ENCODE measurements at regions not wholly inside any gene's neighbourhood (a gene's known extent, or its start where the extent isn't known, plus 50 kb on each side); places are given as distances from the start of the nearest gene placed in this dataset.
A peak's percentile ranks its signal among the peaks of the same experiment; 100 is the strongest.

GRCh38 chr12:68498736-68499135 lies 112.0 kb upstream of the RAP1B start:
- no peak overlapping the region for H3K4me3 ChIP-seq (ENCODE audit: low read length, poor library complexity, severe bottlenecking)
- TF ChIP-seq CTCF (conservative IDR thresholded peaks at IDR 0.05; ENCODE audit: low read length), result peak; percentile 31
- TF ChIP-seq EZH2phosphoT487 (IDR thresholded peaks at IDR 0.05; ENCODE audit: borderline replicate concordance), result no peak
- no peak overlapping the region for H3K9ac ChIP-seq (ENCODE audit: low read depth, low read length, poor library complexity, severe bottlenecking)
- no peaks in the 10 kb centered on the region for H3K9me2 ChIP-seq (replicated peaks; ENCODE audit: low read depth, low read length)
- no peaks in the 10 kb centered on the region for H3F3A ChIP-seq (ENCODE audit: low read depth)
- peaks cover 43% of the 10 kb centered on the region for H3K4me1 ChIP-seq (ENCODE audit: insufficient read depth, low read length, poor library complexity, severe bottlenecking)
- no peaks in the 10 kb centered on the region for H4K20me1 ChIP-seq (ENCODE audit: insufficient read depth, low read length, poor library complexity, severe bottlenecking)
- no peaks in the 10 kb centered on the region for H3K27me3 ChIP-seq (ENCODE audit: insufficient read depth, low read length, poor library complexity, severe bottlenecking)
- no peak overlapping the region for H3K4me2 ChIP-seq (ENCODE audit: low read depth, low read length, poor library complexity, severe bottlenecking)
- H2AFZ ChIP-seq (ENCODE audit: low read length), result no peak overlapping the region
- no peaks in the 10 kb centered on the region for H3K9me3 ChIP-seq (ENCODE audit: insufficient read depth, low read depth, low read length)
- no peaks in the 10 kb centered on the region for H3K36me3 ChIP-seq (ENCODE audit: insufficient read depth, low read length)
- no peaks in the 10 kb centered on the region for H3K79me2 ChIP-seq (ENCODE audit: insufficient read depth, low read length)

GRCh38 chr12:68499616-68500015 lies 111.1 kb upstream of the RAP1B start:
- Histone ChIP-seq H3F3A (ENCODE audit: low read depth) (no peaks in the 10 kb centered on the region), H2AFZ (ENCODE audit: low read length) (no peak overlapping the region), H3K4me2 (ENCODE audit: low read depth, low read length, poor library complexity, severe bottlenecking) (no peak overlapping the region), H3K9me2 (replicated peaks; ENCODE audit: low read depth, low read length) (no peaks in the 10 kb centered on the region), H3K36me3 (ENCODE audit: insufficient read depth, low read length) (no peaks in the 10 kb centered on the region), H3K4me1 (ENCODE audit: insufficient read depth, low read length, poor library complexity, severe bottlenecking) (peaks cover 38% of the 10 kb centered on the region), H3K79me2 (ENCODE audit: insufficient read depth, low read length) (no peaks in the 10 kb centered on the region), H3K9ac (ENCODE audit: low read depth, low read length, poor library complexity, severe bottlenecking) (no peak overlapping the region), H3K4me3 (ENCODE audit: low read length, poor library complexity, severe bottlenecking) (no peak overlapping the region), H4K20me1 (ENCODE audit: insufficient read depth, low read length, poor library complexity, severe bottlenecking) (no peaks in the 10 kb centered on the region), H3K27me3 (ENCODE audit: insufficient read depth, low read length, poor library complexity, severe bottlenecking) (no peaks in the 10 kb centered on the region), H3K9me3 (ENCODE audit: insufficient read depth, low read depth, low read length) (no peaks in the 10 kb centered on the region)
- no peak for TF ChIP-seq EZH2phosphoT487 (IDR thresholded peaks at IDR 0.05; ENCODE audit: borderline replicate concordance)
- no peak for TF ChIP-seq CTCF (conservative IDR thresholded peaks at IDR 0.05; ENCODE audit: low read length)

GRCh38 chr12:68501226-68501625 lies 109.5 kb upstream of the RAP1B start:
- H3K4me1 ChIP-seq (ENCODE audit: insufficient read depth, low read length, poor library complexity, severe bottlenecking), result peaks cover 31% of the 10 kb centered on the region
- H2AFZ ChIP-seq (ENCODE audit: low read length), result no peak overlapping the region
- no peaks in the 10 kb centered on the region for H3K9me3 ChIP-seq (ENCODE audit: insufficient read depth, low read depth, low read length)
- no peaks in the 10 kb centered on the region for H3K9me2 ChIP-seq (replicated peaks; ENCODE audit: low read depth, low read length)
- no peaks in the 10 kb centered on the region for H4K20me1 ChIP-seq (ENCODE audit: insufficient read depth, low read length, poor library complexity, severe bottlenecking)
- H3F3A ChIP-seq (ENCODE audit: low read depth), result no peaks in the 10 kb centered on the region
- TF ChIP-seq CTCF (conservative IDR thresholded peaks at IDR 0.05; ENCODE audit: low read length) (no peak), EZH2phosphoT487 (IDR thresholded peaks at IDR 0.05; ENCODE audit: borderline replicate concordance) (no peak)
- H3K4me2 ChIP-seq (ENCODE audit: low read depth, low read length, poor library complexity, severe bottlenecking), result no peak overlapping the region
- H3K36me3 ChIP-seq (ENCODE audit: insufficient read depth, low read length), result no peaks in the 10 kb centered on the region
- H3K4me3 ChIP-seq (ENCODE audit: low read length, poor library complexity, severe bottlenecking), result no peak overlapping the region
- H3K27me3 ChIP-seq (ENCODE audit: insufficient read depth, low read length, poor library complexity, severe bottlenecking), result no peaks in the 10 kb centered on the region
- H3K79me2 ChIP-seq (ENCODE audit: insufficient read depth, low read length), result no peaks in the 10 kb centered on the region
- H3K9ac ChIP-seq (ENCODE audit: low read depth, low read length, poor library complexity, severe bottlenecking), result no peak overlapping the region

Data from Loucy (cell line).